Activated CD4-positive, alpha-beta T cell treated with anti-CD3 and anti-CD28 coated beads, Interleukin-2, amount 50 U/mL, for 24 hours (primary cell): ENCODE measurements at regions not wholly inside any gene's neighbourhood (a gene's known extent, or its start where the extent isn't known, plus 50 kb on each side); places are given as distances from the start of the nearest gene placed in this dataset.

Experiments used
- DNase-seq, 2 donors: peaks; one replicate each; pipeline ENCODE4 v3.0.0-alpha.2; 2020; ENCODE audit warnings: low read depth in 1 of 2, low spot score in 1 of 2

DNA sequence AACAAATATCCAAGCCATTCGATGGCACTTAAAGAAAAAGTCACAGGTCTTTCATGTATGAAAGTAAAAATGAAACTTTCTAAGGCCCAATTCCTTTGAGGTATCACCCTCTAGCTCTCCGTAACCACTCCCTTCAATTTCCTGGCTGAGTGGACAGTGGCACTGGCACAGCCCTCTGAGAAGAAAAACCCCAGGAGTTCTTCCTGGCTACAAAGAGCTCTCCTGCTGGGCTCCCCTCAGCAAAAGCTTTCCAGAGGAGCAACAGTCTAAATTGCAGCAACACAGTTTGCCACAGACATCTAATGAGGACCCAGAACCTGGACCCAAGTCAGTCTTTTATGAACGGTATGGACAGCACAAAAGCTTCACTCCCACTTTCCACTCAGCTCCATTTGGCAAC lies 71.8 kb downstream of the FUNDC1 start:
- no peak for DNase-seq

DNA sequence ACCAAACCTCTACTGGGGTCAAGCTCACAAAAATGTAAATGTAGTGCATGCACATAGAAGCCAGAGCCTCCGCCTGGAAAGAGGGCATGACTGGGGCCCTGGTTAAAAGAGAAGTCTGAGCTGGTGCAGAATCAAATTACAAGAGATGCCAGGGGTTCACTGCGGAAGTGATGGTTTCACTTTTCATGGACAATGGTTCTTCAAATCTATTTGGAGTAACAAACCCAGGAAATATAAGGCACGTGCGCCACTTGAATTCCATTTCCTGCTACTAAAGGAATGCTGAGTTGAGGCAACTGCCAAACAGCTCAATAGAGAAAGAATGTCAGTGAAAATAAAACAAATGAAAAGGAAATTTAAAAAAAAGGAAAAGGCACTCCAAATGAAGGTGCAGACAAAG lies 79.8 kb downstream of the FUNDC1 start:
- no peak for DNase-seq

DNA sequence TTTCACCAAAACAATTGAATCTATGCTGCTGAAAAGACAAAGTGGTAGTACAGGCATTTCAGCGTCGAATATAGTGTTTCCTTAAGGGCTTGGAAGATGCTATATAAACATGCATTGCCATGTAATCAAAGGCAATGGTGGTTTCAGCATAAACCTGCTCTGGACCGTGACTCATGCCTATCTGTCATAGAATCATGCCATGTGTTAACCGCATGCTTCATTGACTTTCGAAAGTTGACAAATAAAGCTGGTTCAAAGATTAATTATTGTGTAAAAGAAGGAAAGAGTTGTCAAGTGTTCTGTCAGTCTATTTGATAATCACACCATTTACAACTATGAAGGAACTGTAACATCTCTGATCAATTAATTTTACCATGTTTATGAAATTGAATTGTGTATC lies 83.2 kb downstream of the FUNDC1 start:
- no peak for DNase-seq

DNA sequence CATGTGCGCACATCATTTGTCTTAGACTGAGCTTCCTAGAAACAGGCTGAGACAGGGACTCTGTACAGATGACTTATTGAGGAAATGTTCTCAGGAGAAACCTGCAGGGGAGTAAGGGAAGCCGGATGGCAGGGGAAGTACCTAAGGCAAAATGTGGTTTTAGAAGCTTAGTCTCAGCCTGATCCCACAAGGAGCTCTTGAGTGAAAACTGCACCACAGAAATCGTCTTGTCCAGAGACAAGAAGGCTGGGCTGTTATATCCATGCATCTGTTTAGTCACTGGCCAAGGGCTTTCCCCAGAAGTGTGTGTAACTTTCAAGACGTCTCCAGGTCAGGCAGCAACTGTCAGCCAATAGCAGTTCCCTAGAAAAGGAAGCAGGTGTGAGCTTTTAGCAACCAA lies 86.0 kb downstream of the FUNDC1 start:
- no peak for DNase-seq

DNA sequence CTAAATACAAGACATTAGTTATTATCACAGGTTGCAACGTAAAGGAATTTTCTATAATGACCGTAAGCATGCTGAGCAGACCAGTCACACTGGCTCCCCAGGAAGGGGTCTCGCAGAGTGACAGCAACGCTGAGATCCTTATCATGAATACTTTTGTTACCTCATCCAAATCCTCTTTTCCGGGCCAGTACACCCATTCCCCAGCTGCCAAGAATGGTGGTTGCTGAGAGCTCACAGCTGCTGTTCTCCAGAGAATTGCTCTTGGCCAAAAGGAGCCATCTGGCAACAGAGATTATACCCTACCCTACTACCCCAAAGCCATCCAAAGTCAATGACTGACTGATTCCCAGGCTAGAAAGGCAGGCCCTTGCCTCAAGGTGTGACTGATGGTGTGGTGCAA lies 91.6 kb downstream of the FUNDC1 start:
- no peak for DNase-seq

DNA sequence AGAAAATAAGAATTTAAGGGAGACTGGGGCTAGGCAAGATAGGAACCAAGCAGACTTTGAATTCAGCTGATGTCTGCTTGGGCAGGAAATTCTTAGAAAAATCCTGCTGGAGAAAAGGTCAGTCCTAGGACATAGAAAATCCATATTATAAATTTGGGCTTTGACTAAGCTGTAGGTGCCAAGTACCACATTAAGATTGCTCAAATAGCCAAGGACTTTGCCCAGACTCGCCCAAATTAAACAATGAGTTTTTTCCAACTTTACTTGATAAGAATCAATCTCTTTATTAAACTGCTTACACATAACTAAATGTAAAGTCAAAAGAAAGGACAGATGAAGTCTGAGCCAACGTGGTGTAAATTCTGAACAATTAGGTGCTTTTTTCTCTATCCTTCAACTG lies 95.4 kb downstream of the FUNDC1 start:
- DNase-seq: no peak

DNA sequence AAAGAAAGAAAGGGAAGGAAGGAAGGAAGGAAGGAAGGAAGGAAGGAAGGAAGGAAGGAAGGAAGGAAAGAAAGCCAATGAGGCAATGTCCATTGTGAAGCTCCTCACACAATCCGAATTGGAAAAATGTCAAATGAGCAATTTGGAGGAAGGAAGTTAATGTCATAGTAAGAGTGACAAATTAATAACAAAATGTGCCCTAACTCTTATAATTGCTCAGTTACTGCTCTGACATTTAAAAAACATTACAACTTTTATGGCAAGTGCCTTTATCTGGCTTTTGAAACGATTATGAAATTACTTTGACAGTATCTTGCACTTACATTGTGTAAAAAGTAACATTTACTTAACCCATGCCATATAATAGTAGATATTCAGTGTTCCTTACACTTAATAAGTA lies 96.5 kb upstream of the EFHC2 start:
- no peak for DNase-seq

DNA sequence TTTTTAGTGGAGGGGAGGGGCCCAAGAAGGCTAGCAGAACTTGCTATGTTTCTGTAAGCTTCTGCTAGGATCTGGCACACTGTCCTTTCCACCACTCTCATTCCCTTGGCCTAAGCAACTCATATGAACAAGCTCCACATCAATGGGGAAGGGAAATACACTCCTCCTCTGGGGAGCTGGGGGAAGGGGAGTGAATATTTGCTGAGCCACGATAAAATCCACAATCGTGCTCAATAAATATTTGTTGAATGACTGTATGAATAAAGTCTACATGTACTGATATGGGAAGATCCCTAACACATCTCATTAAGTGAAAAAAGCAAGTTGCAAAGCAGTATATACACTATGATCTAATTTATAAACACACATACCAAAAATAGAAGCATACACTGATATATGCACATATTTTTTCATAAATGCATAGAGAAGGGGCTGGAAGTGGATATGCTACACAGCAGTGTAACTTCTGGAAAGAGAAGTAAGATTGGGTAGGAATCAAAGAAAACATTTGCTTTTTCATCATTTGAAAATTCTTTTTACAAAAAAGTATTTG lies 95.8 kb upstream of the EFHC2 start:
- DNase-seq: no peak

DNA sequence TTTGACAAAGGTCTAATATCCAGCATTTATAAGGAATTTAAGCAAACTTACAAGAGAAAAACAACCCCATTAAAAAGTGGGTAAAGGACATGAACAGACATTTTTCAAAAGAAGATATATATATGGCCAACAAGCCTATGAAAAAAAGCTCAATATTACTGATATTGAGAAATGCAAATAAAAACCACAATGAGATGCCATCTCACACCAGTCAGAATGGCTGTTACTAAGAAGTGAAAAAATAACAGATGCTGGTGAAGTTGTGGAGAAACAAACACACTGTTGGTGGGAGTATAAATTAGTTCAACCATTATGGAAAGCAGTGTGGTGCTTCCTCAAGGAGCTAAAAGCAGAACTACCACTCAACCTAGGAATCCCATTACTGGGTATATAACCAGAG lies 91.6 kb upstream of the EFHC2 start:
- DNase-seq: no peak

DNA sequence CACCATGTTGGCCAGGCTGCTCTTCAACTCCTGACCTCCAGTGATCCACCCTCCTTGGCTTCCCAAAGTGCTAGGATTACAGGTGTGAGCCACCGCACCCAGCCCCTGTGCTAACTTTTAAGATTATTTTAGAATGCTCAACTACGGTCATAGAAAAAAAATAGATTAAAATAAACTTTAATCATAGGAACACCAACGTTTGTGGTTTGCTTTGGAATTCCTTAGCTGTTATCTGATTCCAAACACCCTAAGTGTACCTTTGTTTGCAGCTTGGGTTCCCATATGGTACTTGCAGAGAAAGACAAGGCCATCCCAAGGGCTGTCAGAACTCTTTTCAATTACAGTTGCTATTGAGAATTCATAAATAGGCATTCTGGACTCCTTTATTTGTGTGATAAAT lies 90.1 kb upstream of the EFHC2 start:
- no peak for DNase-seq

DNA sequence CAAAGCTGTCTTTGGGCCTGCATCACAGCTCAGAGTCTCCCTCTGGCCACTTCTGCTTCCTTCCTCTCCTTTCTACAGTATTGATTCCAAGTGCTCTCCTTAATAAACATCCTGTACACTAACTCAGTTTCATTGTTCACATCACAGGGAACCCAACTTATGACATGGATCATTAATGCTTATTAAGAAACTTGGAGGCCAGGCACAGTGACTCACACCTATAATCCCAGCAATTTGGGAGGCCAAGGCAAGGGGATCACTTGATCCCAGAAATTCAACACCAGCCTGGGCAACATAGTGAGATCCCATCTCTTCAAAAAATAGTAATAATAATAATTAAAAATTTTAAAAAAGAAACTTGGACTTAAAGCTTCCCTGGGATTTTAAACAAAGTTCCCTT lies 89.2 kb upstream of the EFHC2 start:
- peak in 1 of 2 donors; percentile 0 for DNase-seq

DNA sequence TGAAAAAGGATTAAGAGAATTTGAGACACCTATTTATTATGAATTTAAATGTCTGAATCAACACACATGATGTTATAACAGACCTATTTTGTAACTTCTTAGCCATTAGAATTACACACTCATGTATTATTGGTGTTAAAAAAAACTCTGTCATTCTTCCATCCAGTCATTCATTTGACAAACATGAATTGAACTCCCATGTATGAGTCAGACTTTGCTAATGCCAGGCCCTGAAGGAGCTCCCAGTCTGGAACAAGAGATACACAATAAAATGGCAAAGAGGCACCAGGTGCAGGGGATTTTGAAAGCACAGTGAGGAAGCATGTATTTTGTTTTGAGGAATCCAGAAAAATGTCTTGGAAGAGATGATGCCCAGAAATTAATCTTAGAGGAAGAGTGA lies 87.7 kb upstream of the EFHC2 start:
- no peak for DNase-seq

DNA sequence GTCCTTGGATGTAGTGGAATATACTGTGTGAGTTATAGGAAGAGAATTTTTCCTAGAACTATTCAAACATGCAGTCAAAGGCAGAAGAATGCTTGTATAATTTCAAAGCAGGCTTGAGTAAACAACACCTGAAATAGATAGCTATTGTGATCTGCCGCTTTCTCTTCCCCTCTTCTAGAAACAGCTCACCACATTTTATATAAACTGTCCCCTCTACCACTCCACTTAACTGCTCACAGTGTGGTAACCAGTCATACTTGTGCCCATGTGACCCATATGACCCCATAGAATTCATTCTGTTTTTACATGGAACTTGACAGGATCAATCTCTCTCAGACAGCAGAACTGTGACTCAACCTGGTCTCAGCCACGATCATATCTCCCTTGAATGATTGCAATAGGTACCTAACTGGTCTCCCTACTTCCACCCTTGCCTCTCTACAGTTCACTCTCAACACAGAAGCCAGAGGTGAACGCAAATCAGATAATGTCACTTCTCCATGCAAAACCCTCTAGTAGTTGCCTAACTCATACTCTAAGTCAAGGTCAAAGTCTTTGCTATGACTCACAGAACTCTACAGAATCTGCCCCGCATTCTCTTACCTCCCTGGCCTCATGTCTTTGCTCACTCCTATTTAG lies 85.6 kb upstream of the EFHC2 start:
- no peak for DNase-seq

DNA sequence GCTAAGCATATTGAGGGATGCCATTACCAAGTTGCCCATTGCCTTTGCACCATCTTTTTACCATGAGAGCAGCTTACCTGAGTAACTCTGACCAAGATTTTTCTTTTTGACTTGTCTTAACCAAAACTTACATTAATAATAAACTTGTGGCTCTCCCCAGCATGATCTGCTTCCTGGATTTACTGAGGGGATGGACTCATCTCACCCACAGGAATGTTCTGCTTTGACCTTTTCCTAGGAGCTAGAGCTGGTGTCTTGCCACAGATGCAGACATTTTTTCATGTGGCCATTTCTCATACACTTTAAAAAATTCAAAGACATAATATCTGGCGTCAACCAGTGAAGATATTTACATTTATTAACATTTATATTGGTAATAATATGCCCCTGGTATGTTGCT lies 79.2 kb upstream of the EFHC2 start:
- DNase-seq: no peak

DNA sequence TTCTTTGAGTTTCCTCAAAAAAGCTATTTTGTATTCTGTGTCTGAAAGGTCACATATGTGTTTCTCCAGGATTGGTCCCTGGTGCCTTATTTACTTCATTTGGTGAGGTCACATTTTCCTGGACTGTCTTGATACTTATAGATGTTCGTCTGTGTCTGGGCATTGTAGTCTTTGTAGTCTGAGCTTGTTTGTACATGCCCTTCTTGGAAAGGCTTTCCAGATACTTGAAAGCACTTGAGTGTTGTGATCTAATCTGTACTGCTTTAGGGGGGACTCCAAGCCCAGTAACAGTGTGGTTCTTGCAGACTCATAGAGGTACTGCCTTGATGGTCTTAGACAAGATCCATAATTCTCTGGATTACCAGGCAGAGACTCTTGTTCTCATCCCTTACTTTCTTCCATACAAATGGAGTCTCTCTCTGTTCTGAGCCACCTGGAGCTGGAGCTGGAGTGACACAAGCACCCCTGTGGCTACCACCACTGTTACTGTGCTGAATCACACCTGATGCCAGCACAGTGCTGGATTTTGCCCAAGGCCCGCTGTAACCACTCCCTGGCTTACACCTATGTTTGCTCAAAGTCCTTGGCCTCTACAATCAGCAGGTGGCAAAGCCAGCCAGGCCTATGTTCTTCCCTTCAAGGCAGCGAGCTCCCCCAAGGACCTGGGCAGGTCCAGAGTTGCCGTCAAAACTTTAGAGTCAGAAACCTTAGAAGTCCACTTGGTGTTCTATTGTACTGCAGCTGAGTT lies 72.3 kb upstream of the EFHC2 start:
- DNase-seq: no peak

DNA sequence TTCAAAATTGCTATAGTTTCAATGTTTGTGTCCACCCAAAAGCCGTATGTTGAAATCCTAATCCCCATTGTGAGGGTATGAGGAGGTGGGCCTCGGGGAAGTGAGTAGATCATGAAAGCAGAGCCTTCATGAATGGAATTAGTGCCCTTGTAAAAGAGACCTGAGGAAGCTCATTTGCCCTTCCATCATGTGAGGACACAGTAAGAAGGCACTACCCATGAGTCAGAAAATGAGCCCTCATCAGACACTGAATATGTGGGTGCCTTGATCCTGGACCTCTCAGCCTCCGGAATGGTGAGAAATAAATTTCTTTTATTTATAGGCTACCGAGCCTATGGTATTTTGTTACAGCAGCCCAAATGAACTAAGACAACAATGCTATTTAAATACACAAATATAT lies 57.7 kb upstream of the EFHC2 start:
- no peak for DNase-seq

DNA sequence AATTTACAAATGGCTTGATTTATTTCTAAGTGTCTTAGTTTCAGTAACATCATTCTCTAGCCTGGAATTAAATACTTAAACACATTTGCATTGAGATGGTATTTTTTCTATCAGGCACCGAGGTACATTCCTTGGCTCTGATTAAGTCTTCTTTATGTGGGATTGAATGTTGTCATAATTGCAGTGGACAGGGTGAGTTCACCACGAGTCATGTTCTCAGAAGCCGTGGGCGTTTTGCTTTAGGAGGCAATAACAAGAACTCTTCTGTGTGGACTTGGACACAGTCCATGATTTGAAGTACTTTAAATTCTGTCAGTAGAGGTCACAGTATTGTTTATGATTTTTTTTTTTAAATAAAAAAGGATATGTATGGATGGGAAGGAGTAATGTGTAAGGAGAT lies 57.1 kb upstream of the EFHC2 start:
- peak in 1 of 2 donors; percentile 18 for DNase-seq

DNA sequence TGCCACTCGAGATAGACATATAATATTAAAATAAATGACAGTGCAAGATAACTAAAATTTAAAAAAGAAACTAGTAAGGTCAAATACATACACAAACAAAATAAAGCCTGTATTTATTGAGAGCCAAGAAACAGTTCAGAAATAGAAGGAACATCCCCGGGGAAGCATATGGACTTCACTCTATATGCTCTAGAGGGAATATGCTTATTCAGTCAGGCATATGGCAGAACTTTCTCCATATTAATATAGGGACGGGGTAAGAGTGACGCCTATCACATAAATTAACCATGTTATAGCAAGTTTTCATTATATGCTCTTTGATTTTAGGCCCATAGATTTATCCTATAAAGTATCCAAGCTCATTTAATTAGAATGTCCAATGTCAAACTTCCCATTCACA lies 56.7 kb upstream of the EFHC2 start:
- no peak for DNase-seq
